GM12873 (cell line): ENCODE measurements at regions not wholly inside any gene's neighbourhood (a gene's known extent, or its start where the extent isn't known, plus 50 kb on each side); places are given as distances from the start of the nearest gene placed in this dataset.

Experiments used
- TF ChIP-seq, protein P1 (sequence below): IDR thresholded peaks from 2 replicates; pipeline ENCODE4 v1.5.1; 2012; ENCODE audit warnings: low read depth, mild to moderate bottlenecking, moderate library complexity, low read length, control low read depth; ENCODE audit not compliant: insufficient read depth; ENCODE audit errors: missing control alignments

DNA sequence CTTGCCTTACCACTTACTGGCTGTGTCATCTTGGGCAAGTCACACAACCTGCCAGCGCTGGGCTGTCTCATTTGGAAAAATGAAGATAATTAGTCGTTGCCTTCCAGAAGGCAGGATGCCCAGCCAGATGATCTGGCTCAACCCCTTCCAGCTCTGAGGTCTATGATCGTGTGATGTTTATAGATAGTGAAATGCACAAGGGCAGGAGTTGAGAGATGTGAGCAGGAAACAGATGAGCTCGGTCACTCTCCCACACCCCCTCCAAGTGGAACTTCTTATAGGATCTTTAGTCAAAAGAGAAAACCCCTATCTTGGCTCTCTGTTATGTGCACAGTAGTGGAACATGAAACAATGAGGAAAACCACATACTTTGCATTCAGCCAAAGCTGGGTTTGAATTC is 336.8 kb upstream of the PPARGC1A start:
- TF ChIP-seq, protein P1, sequence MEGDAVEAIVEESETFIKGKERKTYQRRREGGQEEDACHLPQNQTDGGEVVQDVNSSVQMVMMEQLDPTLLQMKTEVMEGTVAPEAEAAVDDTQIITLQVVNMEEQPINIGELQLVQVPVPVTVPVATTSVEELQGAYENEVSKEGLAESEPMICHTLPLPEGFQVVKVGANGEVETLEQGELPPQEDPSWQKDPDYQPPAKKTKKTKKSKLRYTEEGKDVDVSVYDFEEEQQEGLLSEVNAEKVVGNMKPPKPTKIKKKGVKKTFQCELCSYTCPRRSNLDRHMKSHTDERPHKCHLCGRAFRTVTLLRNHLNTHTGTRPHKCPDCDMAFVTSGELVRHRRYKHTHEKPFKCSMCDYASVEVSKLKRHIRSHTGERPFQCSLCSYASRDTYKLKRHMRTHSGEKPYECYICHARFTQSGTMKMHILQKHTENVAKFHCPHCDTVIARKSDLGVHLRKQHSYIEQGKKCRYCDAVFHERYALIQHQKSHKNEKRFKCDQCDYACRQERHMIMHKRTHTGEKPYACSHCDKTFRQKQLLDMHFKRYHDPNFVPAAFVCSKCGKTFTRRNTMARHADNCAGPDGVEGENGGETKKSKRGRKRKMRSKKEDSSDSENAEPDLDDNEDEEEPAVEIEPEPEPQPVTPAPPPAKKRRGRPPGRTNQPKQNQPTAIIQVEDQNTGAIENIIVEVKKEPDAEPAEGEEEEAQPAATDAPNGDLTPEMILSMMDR: no peak

DNA sequence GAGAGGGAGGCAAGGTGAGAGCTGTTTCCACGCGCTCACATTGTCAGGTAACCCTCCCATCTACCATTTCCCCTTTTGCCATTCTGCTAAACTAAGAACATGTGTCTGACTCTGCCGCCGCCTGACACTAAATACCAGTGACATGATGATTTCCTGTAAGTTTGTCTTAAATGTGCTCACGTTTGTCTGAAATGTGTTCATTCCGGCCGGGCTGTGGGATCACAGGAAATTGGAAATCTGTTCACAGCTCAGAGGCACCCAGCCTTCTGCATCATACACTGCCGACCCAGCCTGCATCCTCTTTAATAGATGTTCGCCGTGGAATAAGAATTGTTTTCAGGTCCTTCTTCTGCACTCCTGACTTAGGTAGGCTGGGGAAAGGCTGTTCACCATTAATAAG is 336.2 kb upstream of the PPARGC1A start:
- TF ChIP-seq, protein P1: no peak

DNA sequence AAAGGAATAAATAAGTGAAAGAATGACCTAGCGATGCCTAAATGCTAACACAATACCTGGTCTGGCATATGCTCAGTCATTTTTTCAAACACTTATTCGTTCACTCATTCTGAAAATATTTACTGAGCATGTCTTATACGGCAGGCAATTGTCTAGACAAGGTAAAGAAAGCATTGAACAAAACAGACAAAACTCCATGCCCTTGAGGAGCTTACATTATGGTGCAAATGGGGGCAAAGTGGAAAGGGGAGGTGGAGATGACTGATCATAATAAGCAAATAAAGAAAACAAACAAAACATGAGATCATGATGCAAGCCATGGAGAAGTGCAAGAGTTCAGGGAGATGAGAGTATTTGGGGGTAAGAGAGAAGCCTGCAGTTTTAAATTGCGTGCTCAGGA is 334.6 kb upstream of the PPARGC1A start:
- TF ChIP-seq, protein P1: no peak

DNA sequence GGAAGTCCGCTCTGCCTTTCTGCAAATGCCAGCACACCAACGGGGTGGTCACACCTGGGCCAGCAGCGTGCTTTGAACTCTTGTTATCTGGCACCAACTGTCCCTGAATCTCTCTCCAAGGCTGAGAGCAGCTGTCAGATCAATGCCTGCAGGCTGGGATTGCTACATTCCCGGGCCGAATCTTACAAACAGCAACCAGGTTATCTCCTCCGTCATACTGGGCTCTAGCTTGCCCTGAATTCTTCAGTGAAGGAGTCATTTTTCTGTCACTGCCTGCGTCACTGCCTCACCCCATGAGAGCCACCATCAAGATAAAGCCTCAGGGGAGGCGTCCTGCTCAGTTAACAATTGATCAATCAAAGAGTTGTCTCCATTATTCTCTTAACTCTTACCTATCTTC is 329.4 kb upstream of the PPARGC1A start:
- TF ChIP-seq, protein P1: no peak

DNA sequence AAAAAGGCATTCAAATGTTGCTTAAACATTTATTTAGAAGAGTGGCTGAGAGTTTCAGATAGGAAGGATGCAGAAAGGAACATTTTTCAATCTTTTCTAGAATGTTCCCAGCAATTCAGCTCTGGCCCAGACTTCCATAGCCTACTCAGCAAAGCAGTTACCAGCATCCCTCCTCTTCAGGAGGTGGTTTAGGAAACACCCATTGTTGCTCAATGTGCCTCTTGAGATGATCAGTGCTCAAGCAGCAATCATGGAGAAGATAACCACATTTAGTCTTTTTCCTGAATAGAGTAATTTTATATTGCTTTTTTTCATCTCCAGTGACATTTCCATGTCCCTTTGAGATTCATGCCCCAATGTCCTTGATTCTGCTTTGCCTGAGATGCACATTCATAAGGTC is 328.7 kb upstream of the PPARGC1A start:
- TF ChIP-seq, protein P1: no peak

DNA sequence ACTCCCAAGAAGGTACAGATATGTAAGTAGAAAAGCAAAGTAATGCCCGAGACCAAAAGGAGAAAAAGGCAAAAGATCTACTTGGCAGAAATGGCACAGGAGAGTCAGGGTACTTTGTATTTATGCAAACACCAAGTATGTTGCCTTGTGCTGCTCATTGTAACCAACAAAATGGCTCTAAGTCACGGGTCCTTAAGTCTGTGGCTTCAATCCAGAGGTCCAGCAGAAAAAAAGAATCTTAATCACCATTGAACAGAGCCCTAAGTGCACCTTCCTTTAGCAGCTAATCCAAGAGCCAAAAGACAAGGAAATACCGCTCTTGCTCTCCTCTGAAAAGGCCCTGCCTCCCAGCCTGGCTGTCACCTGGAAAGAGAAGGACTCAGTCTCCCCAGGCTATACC is 324.9 kb upstream of the PPARGC1A start:
- TF ChIP-seq, protein P1: no peak

DNA sequence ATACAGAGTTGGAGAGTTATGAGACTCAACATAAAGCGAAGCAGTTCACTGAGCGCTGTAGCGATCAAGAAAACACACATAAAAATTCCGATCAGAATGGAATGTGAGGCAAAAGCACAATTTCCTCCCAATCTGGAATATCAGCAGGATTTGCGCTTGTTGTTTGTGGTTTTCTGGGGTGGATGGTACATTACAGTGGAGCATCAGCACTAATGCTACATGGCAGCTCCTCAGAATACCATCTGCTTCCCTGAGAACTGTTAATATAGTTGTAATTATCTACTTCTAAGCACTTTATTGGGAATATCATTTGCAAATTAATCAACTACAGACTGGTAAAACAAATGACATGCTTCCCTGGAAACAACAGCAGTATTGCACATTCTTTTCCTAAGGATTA is 324.1 kb upstream of the PPARGC1A start:
- TF ChIP-seq, protein P1: no peak

DNA sequence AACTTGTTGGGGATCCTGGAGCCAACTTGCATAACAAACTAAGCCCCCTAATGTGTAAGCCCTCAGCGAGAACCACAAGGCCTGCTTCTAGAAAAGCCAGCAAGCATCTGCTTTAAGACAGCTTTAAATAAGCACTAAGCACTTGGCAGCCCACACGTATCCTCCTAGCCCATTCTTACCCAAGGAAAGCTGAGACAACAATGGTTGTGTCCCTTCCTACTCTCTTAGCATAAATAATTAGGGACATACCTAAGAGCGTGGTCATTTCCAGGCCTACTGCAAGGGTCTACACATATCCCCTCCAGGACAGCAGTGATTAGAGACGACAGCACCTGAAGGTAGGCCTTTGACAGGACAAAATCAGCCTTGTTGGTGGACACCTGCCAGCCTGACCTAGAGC is 322.8 kb upstream of the PPARGC1A start:
- TF ChIP-seq, protein P1: no peak
